Muscle layer of colon (tissue), 2 donors: ENCODE measurements at regions not wholly inside any gene's neighbourhood (a gene's known extent, or its start where the extent isn't known, plus 50 kb on each side); places are given as distances from the start of the nearest gene placed in this dataset.

Experiments used
- H3K27ac ChIP-seq: one replicate; pipeline ENCODE4 v1.7.0; 2013; ENCODE audit warnings: low read depth, mild to moderate bottlenecking, low read length, moderate library complexity
- H3K27me3 ChIP-seq, 2 donors: one replicate each; pipeline ENCODE4 v1.7.0; 2013; ENCODE audit warnings: low read length in 2 of 2, mild to moderate bottlenecking in 2 of 2; ENCODE audit not compliant: insufficient read depth in 2 of 2, control insufficient read depth in 1 of 2
- H3K36me3 ChIP-seq: one replicate; pipeline ENCODE4 v1.7.0; 2013; ENCODE audit warnings: mild to moderate bottlenecking, low read length; ENCODE audit not compliant: insufficient read depth
- H3K4me1 ChIP-seq: one replicate; pipeline ENCODE4 v1.7.0; 2013; ENCODE audit warnings: mild to moderate bottlenecking, low read length; ENCODE audit not compliant: insufficient read depth
- H3K4me3 ChIP-seq, 2 donors: one replicate each; pipeline ENCODE4 v1.7.0; 2013; ENCODE audit warnings: low read length in 2 of 2, low read depth in 1 of 2, mild to moderate bottlenecking in 1 of 2, moderate library complexity in 1 of 2
- H3K9ac ChIP-seq: one replicate; pipeline ENCODE4 v1.7.0; 2013; ENCODE audit warnings: low read length
- H3K9me3 ChIP-seq: one replicate; pipeline ENCODE4 v1.7.0; 2013; ENCODE audit warnings: mild to moderate bottlenecking, low read length
- donor health status: abdominal sarcoma.
- donor health status: Adenocarcinoma of cecum.

- no peaks in the 10 kb centered on the region for H3K27me3 ChIP-seq
- H3K36me3 ChIP-seq, result no peaks in the 10 kb centered on the region
- no peak overlapping the region for H3K9ac ChIP-seq
- H3K9me3 ChIP-seq, result no peaks in the 10 kb centered on the region
- no peak overlapping the region for H3K4me3 ChIP-seq
- H3K4me1 ChIP-seq, result no peaks in the 10 kb centered on the region
- no peak overlapping the region for H3K27ac ChIP-seq
Measured at GRCh38 chr1:38370716-38371504, 324.3 kb upstream of the POU3F1 start.

GRCh38 chr1:38365242-38365641, 318.6 kb upstream of the POU3F1 start:
- H3K4me3 ChIP-seq, result no peak overlapping the region
- H3K4me1 ChIP-seq, result no peaks in the 10 kb centered on the region
- H3K27me3 ChIP-seq, result no peaks in the 10 kb centered on the region
- H3K9me3 ChIP-seq, result no peaks in the 10 kb centered on the region
- no peaks in the 10 kb centered on the region for H3K36me3 ChIP-seq
- H3K9ac ChIP-seq, result no peak overlapping the region
- H3K27ac ChIP-seq, result no peak overlapping the region

GRCh38 chr1:38361566-38361965, 315.0 kb upstream of the POU3F1 start:
- Histone ChIP-seq H3K4me1 (no peaks in the 10 kb centered on the region), H3K36me3 (no peaks in the 10 kb centered on the region), H3K27me3 (no peaks in the 10 kb centered on the region), H3K4me3 (no peak overlapping the region), H3K9ac (no peak overlapping the region), H3K9me3 (no peaks in the 10 kb centered on the region), H3K27ac (no peak overlapping the region)

GRCh38 chr1:38360807-38361206, 314.2 kb upstream of the POU3F1 start:
- Histone ChIP-seq H3K4me1 (no peaks in the 10 kb centered on the region), H3K27me3 (no peaks in the 10 kb centered on the region), H3K4me3 (no peak overlapping the region), H3K27ac (no peak overlapping the region), H3K36me3 (no peaks in the 10 kb centered on the region), H3K9ac (no peak overlapping the region), H3K9me3 (no peaks in the 10 kb centered on the region)

GRCh38 chr1:38353956-38354355, 307.4 kb upstream of the POU3F1 start:
- Histone ChIP-seq H3K4me3 (no peak overlapping the region), H3K4me1 (no peaks in the 10 kb centered on the region), H3K9me3 (no peaks in the 10 kb centered on the region), H3K27me3 (no peaks in the 10 kb centered on the region), H3K36me3 (no peaks in the 10 kb centered on the region), H3K27ac (no peak overlapping the region), H3K9ac (no peak overlapping the region)

GRCh38 chr1:38352869-38353268, 306.3 kb upstream of the POU3F1 start:
- H3K27ac ChIP-seq, result no peak overlapping the region
- H3K4me1 ChIP-seq, result no peaks in the 10 kb centered on the region
- H3K9ac ChIP-seq, result no peak overlapping the region
- no peaks in the 10 kb centered on the region for H3K9me3 ChIP-seq
- H3K4me3 ChIP-seq, result no peak overlapping the region
- H3K27me3 ChIP-seq, result no peaks in the 10 kb centered on the region
- H3K36me3 ChIP-seq, result no peaks in the 10 kb centered on the region

GRCh38 chr1:38347446-38348175, 301.0 kb upstream of the POU3F1 start:
- H3K4me3 ChIP-seq, result no peak overlapping the region
- H3K36me3 ChIP-seq, result no peaks in the 10 kb centered on the region
- no peaks in the 10 kb centered on the region for H3K4me1 ChIP-seq
- H3K9me3 ChIP-seq, result peaks cover 7% of the 10 kb centered on the region
- no peak overlapping the region for H3K27ac ChIP-seq
- no peak overlapping the region for H3K9ac ChIP-seq
- no peaks in the 10 kb centered on the region for H3K27me3 ChIP-seq

- Histone ChIP-seq H3K4me1 (no peaks in the 10 kb centered on the region), H3K4me3 (no peak overlapping the region), H3K9ac (no peak overlapping the region), H3K27me3 (no peaks in the 10 kb centered on the region), H3K27ac (no peak overlapping the region), H3K36me3 (no peaks in the 10 kb centered on the region), H3K9me3 (peaks cover 7% of the 10 kb centered on the region)
Measured at GRCh38 chr1:38344716-38345115, 298.1 kb upstream of the POU3F1 start.

GRCh38 chr1:38341694-38342093, 295.1 kb upstream of the POU3F1 start:
- Histone ChIP-seq H3K9me3 (peaks cover 7% of the 10 kb centered on the region), H3K27ac (no peak overlapping the region), H3K27me3 (no peaks in the 10 kb centered on the region), H3K4me1 (no peaks in the 10 kb centered on the region), H3K36me3 (no peaks in the 10 kb centered on the region), H3K4me3 (no peak overlapping the region), H3K9ac (no peak overlapping the region)

GRCh38 chr1:38340409-38340808, 293.8 kb upstream of the POU3F1 start:
- Histone ChIP-seq H3K27ac (no peak overlapping the region), H3K9ac (no peak overlapping the region), H3K4me3 (no peak overlapping the region), H3K4me1 (no peaks in the 10 kb centered on the region), H3K9me3 (peaks cover 7% of the 10 kb centered on the region), H3K27me3 (no peaks in the 10 kb centered on the region), H3K36me3 (no peaks in the 10 kb centered on the region)

- Histone ChIP-seq H3K9ac (no peak overlapping the region), H3K27ac (no peak overlapping the region), H3K36me3 (no peaks in the 10 kb centered on the region), H3K4me3 (no peak overlapping the region), H3K4me1 (no peaks in the 10 kb centered on the region), H3K9me3 (no peaks in the 10 kb centered on the region), H3K27me3 (peaks cover 0 to 3% of the 10 kb centered on the region in 2 donors)
Measured at GRCh38 chr1:38337711-38338110, 291.1 kb upstream of the POU3F1 start.

GRCh38 chr1:38336961-38337360, 290.4 kb upstream of the POU3F1 start:
- H3K9ac ChIP-seq, result no peak overlapping the region
- no peaks in the 10 kb centered on the region for H3K4me1 ChIP-seq
- H3K36me3 ChIP-seq, result no peaks in the 10 kb centered on the region

More at GRCh38 chr1:38336961-38337360, 290.4 kb upstream of the POU3F1 start:
- Histone ChIP-seq H3K27me3 (peaks cover 0 to 3% of the 10 kb centered on the region in 2 donors), H3K4me3 (no peak overlapping the region), H3K27ac (no peak overlapping the region), H3K9me3 (no peaks in the 10 kb centered on the region)
